Esophagus mucosa (tissue), 1 donor: ENCODE measurements at regions not wholly inside any gene's neighbourhood (a gene's known extent, or its start where the extent isn't known, plus 50 kb on each side); places are given as distances from the start of the nearest gene placed in this dataset.

Experiments
- ATAC-seq: fragments of 200-7000 bp; cut with Tn5 transposase; one replicate; pipeline ENCODE4 v1.9.1; 2020
- donor health status: DM: yes; HTN: yes; CAD: no.

DNA sequence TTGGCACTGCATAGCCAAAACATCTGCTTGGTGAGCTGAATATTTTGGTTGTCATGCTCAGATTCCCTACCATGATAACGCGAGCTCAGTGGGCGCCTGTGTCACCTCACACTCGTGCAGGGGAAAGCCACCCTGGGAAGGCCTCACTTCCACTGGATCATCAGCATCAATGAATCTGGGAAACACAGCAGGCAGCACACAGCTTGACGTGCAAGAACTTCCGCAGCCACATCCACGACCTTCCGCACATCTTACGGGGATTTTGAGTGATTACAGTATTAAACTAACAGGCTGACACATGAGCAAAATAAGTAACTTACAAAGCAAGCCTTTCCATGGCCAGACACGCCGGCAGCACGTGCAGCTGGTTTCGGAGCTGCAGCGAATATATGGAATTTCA, 54.7 kb upstream of the FOXF1 start:
- ATAC-seq, result no peak

- ATAC-seq, result no peak
These were observed 52.7 kb upstream of the FOXF1 start for GRCh38 chr16:86457501-86458148.

- ATAC-seq, result no peak
These were observed 52.1 kb upstream of the FOXF1 start for GRCh38 chr16:86458149-86458777.

- no peak for ATAC-seq
These were observed 51.1 kb upstream of the FOXF1 start for GRCh38 chr16:86459266-86459665.
